ENCODE measurements at regions not wholly inside any gene's neighbourhood (a gene's known extent, or its start where the extent isn't known, plus 50 kb on each side); places are given as distances from the start of the nearest gene placed in this dataset.

DNA sequence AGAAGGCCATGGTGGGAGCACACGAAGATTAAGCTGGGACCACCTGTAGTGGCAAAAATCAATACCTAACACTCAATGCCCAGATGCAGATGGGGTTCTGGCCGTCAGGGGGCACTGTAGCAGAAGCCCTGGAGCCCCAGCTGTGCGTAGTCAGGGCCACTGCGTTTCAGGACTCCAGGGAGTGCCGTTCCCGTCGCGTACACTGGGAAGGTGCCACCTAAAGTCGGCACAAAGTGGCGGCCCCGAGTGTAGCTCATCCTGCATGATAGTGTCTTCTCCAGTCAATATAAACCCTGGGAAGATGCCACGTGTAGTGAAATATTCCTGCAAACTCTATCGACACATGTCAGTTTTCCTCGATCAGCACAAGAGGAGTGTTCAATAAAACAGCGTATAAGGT, 123.8 kb upstream of the NTM start (continued):
- TF ChIP-seq, protein P1, sequence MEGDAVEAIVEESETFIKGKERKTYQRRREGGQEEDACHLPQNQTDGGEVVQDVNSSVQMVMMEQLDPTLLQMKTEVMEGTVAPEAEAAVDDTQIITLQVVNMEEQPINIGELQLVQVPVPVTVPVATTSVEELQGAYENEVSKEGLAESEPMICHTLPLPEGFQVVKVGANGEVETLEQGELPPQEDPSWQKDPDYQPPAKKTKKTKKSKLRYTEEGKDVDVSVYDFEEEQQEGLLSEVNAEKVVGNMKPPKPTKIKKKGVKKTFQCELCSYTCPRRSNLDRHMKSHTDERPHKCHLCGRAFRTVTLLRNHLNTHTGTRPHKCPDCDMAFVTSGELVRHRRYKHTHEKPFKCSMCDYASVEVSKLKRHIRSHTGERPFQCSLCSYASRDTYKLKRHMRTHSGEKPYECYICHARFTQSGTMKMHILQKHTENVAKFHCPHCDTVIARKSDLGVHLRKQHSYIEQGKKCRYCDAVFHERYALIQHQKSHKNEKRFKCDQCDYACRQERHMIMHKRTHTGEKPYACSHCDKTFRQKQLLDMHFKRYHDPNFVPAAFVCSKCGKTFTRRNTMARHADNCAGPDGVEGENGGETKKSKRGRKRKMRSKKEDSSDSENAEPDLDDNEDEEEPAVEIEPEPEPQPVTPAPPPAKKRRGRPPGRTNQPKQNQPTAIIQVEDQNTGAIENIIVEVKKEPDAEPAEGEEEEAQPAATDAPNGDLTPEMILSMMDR (IDR thresholded peaks at IDR 0.05 in 2 of 3, conservative IDR thresholded peaks at IDR 0.05 in 1 of 3; ENCODE audit: insufficient read depth in 2 of 3, low read depth in 1 of 3, low read length in 3 of 3): peak; percentile 57 to 62 (median 60)
- TF ChIP-seq SAFB (IDR thresholded peaks at IDR 0.05; ENCODE audit: borderline replicate concordance, low read depth, low read length) (no peak), RAD21 (CRISPR knock-in tag; conservative IDR thresholded peaks at IDR 0.05 in 1 of 2, IDR thresholded peaks at IDR 0.05 in 1 of 2) (peak in 1 of 2 experiments; percentile 38; a peak in 2 of 4 replicates), RFX5 (IDR thresholded peaks at IDR 0.05; ENCODE audit: low read depth, low read length) (no peak), ZNF263 (CRISPR knock-in tag; IDR thresholded peaks at IDR 0.05; ENCODE audit: borderline replicate concordance) (no peak), SIX5 (IDR thresholded peaks at IDR 0.05; ENCODE audit: borderline replicate concordance in 1 of 2, insufficient read depth in 1 of 2, low read depth in 1 of 2, low read length in 2 of 2) (no peak)
- TF ChIP-seq, protein P2, sequence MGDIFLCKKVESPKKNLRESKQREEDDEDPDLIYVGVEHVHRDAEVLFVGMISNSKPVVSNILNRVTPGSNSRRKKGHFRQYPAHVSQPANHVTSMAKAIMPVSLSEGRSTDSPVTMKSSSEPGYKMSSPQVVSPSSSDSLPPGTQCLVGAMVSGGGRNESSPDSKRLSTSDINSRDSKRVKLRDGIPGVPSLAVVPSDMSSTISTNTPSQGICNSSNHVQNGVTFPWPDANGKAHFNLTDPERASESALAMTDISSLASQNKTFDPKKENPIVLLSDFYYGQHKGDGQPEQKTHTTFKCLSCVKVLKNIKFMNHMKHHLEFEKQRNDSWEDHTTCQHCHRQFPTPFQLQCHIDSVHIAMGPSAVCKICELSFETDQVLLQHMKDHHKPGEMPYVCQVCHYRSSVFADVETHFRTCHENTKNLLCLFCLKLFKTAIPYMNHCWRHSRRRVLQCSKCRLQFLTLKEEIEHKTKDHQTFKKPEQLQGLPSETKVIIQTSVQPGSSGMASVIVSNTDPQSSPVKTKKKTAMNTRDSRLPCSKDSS (IDR thresholded peaks at IDR 0.05; ENCODE audit: low read depth, partially characterized antibody): no peak

All from K562 (cell line).